ENCODE measurements at regions not wholly inside any gene's neighbourhood (a gene's known extent, or its start where the extent isn't known, plus 50 kb on each side); places are given as distances from the start of the nearest gene placed in this dataset.

DNA sequence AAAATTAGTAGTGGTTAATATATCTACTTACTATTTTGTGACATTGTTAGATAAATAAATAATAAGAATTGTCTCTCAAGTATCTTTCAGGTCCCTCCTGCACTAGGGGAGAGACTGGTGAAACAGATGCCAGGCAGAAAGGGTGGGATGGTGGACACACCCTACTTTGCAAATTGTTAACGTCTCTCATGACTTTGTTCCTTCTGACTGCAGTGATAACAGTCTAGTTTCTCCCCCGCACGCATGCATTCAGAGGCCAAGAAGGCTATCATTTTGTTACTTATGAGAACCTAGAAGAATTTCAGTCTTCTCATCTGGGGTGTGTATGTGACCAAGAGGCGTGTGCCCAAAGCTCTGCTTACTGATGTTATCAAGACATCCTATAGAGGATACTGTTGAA, 152.3 kb downstream of the EDN1 start:
- Histone ChIP-seq H3K4ac (ENCODE audit: low read depth, low read length) (no peak overlapping the region), H2AK5ac (ENCODE audit: insufficient read length, low read length) (no peak overlapping the region), H2BK20ac (ENCODE audit: low read depth, low read length, poor library complexity, severe bottlenecking) (no peak overlapping the region), H3K27ac (ENCODE audit: insufficient read length, low read depth, low read length) (no peak overlapping the region), H4K5ac (ENCODE audit: insufficient read length, low read depth, low read length) (no peak overlapping the region), H4K91ac (ENCODE audit: insufficient read length, low read depth, low read length) (no peak overlapping the region), H3K9ac (ENCODE audit: extremely low read depth, insufficient read length, low read length) (no peak overlapping the region), H4K8ac (replicated peaks; ENCODE audit: insufficient read length, low read depth, low read length) (no peak overlapping the region), H3K56ac (ENCODE audit: insufficient read length, low read depth, low read length) (no peak overlapping the region), H3K4me2 (ENCODE audit: insufficient read depth, insufficient read length, low read length) (no peak overlapping the region), H3K27me3 (ENCODE audit: insufficient read depth, low read length) (no peaks in the 10 kb centered on the region), H3K4me1 (ENCODE audit: insufficient read depth, low read length) (no peaks in the 10 kb centered on the region), H2BK15ac (ENCODE audit: low read depth, low read length) (no peak overlapping the region), H2BK5ac (ENCODE audit: insufficient read length, low read length) (no peak overlapping the region), H3K9me3 (ENCODE audit: control insufficient read depth, low read depth, low read length) (no peaks in the 10 kb centered on the region), H2BK120ac (ENCODE audit: low read depth, low read length, poor library complexity, severe bottlenecking) (no peak overlapping the region), H2BK12ac (ENCODE audit: insufficient read length, low read depth, low read length) (no peak overlapping the region), H2AFZ (ENCODE audit: low read length) (no peak overlapping the region), H3T11ph (ENCODE audit: low read length) (no peak overlapping the region), H3K79me2 (ENCODE audit: insufficient read depth, low read length) (no peaks in the 10 kb centered on the region), H3K14ac (ENCODE audit: insufficient read depth, low read length) (no peak overlapping the region), H4K20me1 (ENCODE audit: control insufficient read depth, insufficient read depth, insufficient read length) (no peaks in the 10 kb centered on the region), H3K23me2 (ENCODE audit: insufficient read length, low read depth, low read length, poor library complexity, severe bottlenecking) (no peaks in the 10 kb centered on the region), H3K79me1 (ENCODE audit: insufficient read depth, low read depth, low read length, poor library complexity, severe bottlenecking) (no peaks in the 10 kb centered on the region), H3K23ac (ENCODE audit: insufficient read length, low read depth, low read length) (no peak overlapping the region), H3K18ac (ENCODE audit: insufficient read length, low read depth, low read length) (no peak overlapping the region)
- H3K36me3 Mint-ChIP-seq (ENCODE audit: insufficient read depth in 1 of 3, low read depth in 3 of 3): peaks cover 0 to 4% (median 0%) of the 10 kb centered on the region in 3 experiments; a peak in 2 of 7 replicates
- H3K4me3 Mint-ChIP-seq: no peak overlapping the region
- H3K27ac Mint-ChIP-seq: no peak overlapping the region
- WGBS (ENCODE audit: extremely low coverage, insufficient read length, low lambda C conversion rate): no CpG with 5 or more reads among the region's 4 CpGs
- H3K4me1 Mint-ChIP-seq: peaks cover 0 to 2% of the 10 kb centered on the region in 2 experiments; a peak in 1 of 4 replicates
- DNase-seq: no peak
- TF ChIP-seq, protein P1, sequence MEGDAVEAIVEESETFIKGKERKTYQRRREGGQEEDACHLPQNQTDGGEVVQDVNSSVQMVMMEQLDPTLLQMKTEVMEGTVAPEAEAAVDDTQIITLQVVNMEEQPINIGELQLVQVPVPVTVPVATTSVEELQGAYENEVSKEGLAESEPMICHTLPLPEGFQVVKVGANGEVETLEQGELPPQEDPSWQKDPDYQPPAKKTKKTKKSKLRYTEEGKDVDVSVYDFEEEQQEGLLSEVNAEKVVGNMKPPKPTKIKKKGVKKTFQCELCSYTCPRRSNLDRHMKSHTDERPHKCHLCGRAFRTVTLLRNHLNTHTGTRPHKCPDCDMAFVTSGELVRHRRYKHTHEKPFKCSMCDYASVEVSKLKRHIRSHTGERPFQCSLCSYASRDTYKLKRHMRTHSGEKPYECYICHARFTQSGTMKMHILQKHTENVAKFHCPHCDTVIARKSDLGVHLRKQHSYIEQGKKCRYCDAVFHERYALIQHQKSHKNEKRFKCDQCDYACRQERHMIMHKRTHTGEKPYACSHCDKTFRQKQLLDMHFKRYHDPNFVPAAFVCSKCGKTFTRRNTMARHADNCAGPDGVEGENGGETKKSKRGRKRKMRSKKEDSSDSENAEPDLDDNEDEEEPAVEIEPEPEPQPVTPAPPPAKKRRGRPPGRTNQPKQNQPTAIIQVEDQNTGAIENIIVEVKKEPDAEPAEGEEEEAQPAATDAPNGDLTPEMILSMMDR (conservative IDR thresholded peaks at IDR 0.05): no peak
- H3K9me3 Mint-ChIP-seq: peaks cover 4% of the 10 kb centered on the region in 2 experiments; a peak in 1 of 5 replicates
- no peaks in the 10 kb centered on the region for H3K27me3 Mint-ChIP-seq (ENCODE audit: low read depth)

Data from H9 (cell line).